GF-D8 (cell line): ENCODE measurements at regions not wholly inside any gene's neighbourhood (a gene's known extent, or its start where the extent isn't known, plus 50 kb on each side); places are given as distances from the start of the nearest gene placed in this dataset.
"Not testable (repeated sequence)": the region's sequence is repeated elsewhere in the genome, so short reads cannot be mapped to it uniquely, and the experiment has no call there.

ENCODE experiments used
- DNase-seq: peaks from one replicate; lab custom pipeline; 2025; lab: John Stamatoyannopoulos, UW

DNA sequence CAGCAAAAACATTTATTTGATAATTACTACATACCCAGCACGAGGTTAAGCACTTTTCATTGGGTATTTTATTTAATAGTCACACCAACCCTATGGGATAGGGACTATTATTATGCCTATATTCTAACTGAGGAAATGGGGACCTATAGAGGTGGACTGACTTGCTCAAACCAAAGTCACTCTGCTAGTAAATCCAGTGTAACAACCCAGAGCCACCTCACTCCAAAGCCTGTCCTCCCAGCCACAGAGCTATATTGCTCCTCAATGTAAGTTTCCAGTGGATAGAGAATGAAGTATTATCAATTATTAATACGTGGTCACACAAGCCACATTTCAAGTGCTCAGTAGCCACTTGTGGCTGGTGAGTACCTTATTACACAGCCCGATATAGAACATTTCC, 97.5 kb downstream of the RGS2 start:
- no peak for DNase-seq

GRCh38 chr1:192907545-192908243, 98.9 kb downstream of the RGS2 start:
- DNase-seq: no peak

DNA sequence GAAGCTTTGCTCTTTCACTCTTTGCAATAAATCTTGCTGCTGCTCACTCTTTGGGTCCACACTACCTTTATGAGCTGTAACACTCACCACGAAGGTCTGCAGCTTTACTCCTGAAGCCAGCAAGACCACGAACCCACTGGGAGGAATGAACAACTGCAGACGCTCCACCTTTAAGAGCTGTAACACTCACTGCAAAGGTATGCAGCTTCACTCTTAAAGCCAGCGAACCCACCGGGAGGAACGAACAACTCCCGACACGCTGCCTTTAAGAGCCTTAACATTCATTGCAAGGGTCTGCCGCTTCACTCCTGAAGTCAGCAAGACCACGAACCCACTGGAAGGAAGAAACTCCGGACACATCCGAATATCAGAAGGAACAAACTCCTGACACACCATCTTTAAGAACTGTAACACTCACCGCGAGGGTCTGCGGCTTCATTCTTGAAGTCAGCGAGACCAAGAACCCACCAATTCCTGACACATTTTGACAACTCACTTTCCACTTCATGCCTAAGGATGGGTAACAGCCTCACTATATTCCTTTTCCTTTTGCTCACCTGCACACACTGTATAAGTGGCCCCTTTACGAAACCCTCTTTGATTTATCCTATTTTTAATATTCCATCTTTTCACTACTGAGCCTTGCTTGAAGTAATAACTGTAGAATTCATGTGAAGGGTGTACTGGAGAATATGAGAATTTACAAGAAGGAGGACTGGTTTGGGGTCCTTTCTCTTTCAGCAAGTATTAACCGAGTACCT, 103.2 kb downstream of the RGS2 start:
- DNase-seq: not testable (repeated sequence)

GRCh38 chr1:192913683-192914082, 104.8 kb downstream of the RGS2 start:
- DNase-seq: no peak

- no peak for DNase-seq
These were observed 105.3 kb downstream of the RGS2 start for GRCh38 chr1:192914092-192914491.

DNA sequence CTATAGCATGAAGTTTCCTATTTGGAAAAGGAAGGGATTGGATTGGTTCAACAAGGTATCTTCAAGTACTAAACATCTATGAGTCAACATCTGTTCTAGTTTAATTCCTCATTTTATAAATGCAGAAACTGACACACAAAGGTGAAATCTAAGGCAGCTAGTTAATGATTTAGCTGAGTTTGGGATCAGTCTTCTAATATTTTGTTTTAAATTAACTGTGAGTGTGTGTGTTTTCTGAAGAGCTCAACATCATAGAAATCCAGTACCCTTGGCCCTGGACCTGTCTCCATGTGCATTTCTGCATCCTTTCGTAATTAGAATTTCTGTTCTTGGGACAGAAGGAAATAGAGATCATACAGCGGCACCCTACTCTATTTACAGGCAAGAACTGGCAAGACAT, 105.9 kb downstream of the RGS2 start:
- no peak for DNase-seq

- DNase-seq: no peak
These were observed 107.2 kb downstream of the RGS2 start for GRCh38 chr1:192916021-192916420.

- DNase-seq: no peak
These were observed 109.4 kb downstream of the RGS2 start for GRCh38 chr1:192918259-192918658.

DNA sequence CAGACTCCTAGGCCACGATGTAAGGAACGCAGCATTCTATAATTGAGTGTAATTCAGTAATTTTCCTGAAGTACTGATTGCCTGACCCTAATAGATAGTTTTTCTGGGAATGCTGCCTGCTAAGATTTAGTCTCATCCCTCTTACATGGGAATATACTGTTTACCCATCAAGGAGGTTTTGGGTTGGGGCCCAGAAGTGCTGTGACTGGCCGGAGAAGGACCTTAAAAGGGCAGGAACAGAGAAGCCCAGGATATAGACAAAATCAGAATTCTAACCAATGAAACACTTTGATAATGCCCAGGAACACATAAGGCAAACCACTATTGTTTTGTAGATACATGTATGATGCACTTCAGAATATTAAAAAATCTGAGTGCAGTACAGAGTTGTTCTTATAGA, 111.6 kb downstream of the RGS2 start:
- DNase-seq: no peak

GRCh38 chr1:192925609-192926008, 116.8 kb downstream of the RGS2 start:
- no peak for DNase-seq

DNA sequence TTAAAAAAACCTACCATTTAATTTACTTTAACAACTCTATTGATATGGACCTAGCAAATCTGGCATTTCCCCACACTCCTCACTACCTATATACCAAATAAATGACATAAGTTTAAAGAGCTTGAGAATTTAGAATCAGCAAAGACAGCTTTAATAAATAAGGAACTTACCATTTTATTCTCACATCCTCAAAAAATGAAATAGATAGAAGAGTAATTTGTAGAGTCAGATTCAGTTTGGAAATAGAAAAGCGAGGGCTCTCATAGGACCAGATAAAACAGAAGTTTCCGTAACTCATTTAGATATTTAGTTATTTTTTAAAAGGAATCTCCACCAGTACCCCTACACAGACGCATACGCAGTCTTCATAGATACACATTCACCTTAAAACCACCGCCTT, 117.9 kb downstream of the RGS2 start:
- no peak for DNase-seq

- no peak for DNase-seq
These were observed 118.7 kb downstream of the RGS2 start for GRCh38 chr1:192927496-192927895.

GRCh38 chr1:192929597-192929996, 120.8 kb downstream of the RGS2 start:
- no peak for DNase-seq

DNA sequence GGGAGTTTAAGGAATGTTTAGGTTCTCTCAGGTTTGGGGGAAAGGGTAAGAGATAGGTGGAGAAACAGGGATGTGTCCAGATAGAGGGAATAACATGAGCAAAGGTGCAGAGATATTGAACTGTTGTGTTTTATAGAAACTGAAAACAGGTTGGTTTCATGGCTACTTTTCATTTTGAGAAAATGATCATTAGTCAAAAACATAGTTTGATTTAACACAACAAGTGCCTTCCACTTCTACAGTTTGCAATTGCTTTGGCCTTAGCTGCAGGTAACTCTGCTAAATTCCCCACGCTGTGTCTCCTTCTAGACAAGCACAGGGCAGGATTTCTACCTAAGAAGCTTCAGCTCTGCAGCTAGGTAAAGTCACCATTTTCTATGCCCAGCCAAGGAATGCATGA, 124.9 kb downstream of the RGS2 start:
- no peak for DNase-seq

DNA sequence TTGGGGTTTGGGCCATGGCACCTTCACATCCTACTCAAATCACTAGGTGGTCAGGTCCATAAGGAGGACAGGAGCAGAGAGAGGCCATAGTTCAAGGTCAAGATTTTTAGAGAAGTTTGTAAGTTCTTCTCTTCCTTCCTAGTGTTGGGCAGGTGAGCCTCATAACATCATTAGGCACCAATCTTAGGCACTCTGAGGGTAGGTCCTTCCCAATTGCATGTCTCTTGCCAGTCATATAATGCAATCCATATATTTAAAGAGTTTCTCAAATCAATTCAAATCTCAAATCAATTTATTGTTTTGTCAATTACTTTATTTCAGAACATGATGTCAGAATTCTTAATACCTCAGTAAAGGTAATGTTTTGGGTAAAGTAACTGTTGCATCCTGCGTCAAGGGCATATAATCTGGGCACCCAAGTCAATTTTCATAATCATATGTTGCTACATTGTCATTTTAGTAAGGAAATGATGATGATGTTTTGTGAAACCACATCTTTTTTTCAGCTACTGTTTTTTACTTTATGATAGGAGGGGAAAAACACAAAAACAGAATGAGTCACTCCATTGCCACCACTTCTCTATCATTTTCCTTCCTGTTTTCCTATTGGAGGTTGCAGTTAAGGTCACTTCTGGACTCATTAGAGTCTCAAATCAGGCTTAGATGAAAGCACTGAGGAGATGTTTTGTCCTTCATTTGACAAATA, 122.7 kb downstream of the UCHL5 start:
- DNase-seq: no peak

- no peak for DNase-seq
These were observed 122.0 kb downstream of the UCHL5 start for GRCh38 chr1:192937128-192937527.

- DNase-seq: no peak
These were observed 119.7 kb downstream of the UCHL5 start for GRCh38 chr1:192939440-192939839.

DNA sequence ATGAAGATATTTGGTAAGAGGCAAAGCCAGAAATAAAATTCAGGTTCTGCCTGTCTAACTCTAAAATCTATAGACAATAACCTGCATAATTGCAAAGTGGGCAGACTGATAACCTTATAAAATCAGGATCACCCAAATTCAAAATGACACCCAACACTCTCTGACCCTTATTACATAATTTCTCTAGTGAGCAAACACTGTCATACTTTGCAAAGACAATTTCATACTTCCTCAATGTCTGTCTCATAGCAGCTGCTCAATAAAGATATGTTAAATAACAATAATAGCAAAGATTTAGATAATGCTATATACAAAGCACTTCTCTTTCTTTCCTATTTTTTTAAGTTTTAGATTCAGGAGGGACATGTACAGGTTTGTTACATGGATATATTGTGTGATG, 118.5 kb downstream of the UCHL5 start:
- no peak for DNase-seq

- no peak for DNase-seq
These were observed 117.3 kb downstream of the UCHL5 start for GRCh38 chr1:192941722-192942411.

GRCh38 chr1:192943108-192943507, 116.1 kb downstream of the UCHL5 start:
- no peak for DNase-seq

GRCh38 chr1:192943522-192943921, 115.6 kb downstream of the UCHL5 start:
- no peak for DNase-seq

DNA sequence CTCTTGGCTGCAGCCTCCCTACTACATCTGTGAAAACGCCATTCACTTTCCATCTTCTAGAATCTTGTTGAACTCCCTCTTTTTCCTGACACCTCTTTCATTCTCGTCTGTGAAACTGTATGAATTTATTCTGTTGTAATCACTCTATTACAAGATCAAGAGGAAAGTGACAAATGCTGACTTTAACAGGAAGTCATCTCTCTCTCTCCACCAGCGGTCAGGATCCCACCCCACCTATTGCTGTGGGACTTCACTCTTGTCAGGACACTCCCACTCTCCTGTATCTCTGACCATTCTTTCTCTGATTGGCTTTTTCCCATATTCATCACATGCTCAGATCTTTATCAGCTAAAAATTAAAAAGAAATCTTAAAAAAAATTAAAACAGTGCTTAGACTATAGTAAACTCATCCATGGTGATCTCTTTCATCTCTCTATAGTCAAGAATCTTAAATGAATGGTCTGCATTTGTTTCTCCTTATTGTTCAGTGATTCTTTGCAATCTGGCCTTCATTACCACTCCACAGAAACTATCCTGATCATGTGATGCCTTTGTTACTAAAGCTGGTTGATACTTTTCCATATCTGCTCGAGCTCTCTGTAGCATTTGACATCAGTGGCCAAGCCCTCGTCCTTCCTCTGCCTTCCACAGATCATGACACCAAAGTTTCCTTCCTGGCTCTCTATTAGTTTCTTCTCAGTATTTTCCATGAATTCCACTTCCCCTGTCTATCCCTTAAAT, 113.6 kb downstream of the UCHL5 start:
- no peak for DNase-seq
